ENCODE measurements at regions not wholly inside any gene's neighbourhood (a gene's known extent, or its start where the extent isn't known, plus 50 kb on each side); places are given as distances from the start of the nearest gene placed in this dataset.

DNA sequence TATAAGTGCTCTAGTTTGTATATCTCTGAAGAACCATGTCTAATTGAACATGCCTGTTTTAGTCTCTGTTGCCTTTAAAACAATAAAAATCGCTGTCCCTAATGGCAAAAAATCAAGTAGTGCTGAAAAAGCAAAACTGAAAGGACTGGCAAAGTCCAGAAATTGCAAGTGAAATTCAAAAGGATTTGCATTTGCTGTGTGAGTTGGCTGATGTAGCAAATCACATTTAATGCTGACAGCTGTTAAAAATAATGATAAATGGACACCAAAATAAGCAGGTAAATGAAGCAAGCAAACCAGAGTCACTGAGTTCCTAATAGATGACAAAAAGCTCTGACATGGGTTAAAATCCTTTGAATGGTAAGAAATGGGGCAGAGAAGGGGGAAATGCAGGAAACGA is 874.1 kb downstream of the GRM8 start:
- Mint-ChIP-seq H3K9me3 (peaks cover 2% of the 10 kb centered on the region in 2 donors), H3K4me3 (no peak overlapping the region), H3K27ac (no peak overlapping the region), H3K27me3 (ENCODE audit: low read depth) (no peaks in the 10 kb centered on the region), H3K4me1 (ENCODE audit: low read depth) (no peaks in the 10 kb centered on the region), H3K36me3 (ENCODE audit: insufficient read depth in 2 of 2) (no peaks in the 10 kb centered on the region)
- DNase-seq (no peak), ATAC-seq (replicated peaks in 1 of 2) (no peak)

GRCh38 chr7:126370038-126370668 is 882.6 kb downstream of the GRM8 start:
- peaks cover 4 to 9% of the 10 kb centered on the region in 2 donors for H3K9me3 Mint-ChIP-seq
- DNase-seq: no peak
- H3K4me3 Mint-ChIP-seq: no peak overlapping the region

DNA sequence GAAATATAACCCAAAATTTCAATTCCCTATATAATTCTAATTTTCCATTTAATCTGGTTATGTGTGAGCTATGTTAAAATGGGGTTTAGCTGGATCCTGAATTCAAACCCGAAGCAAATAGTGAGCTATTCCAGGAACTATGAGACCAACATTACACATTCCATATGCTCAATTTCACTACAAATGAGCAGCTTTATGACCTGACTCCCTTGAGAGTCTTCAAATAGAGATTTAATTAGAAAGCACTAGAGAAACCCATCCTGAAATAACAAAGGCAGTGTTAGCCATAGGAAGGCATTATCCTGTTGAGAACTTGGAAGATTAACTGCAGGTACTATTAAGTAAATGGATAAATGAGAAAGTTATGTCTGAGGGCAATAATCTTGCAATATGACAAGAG is 890.0 kb downstream of the GRM8 start:
- ATAC-seq (replicated peaks in 1 of 2) (no peak), DNase-seq (no peak)
- H3K4me1 Mint-ChIP-seq (ENCODE audit: low read depth): no peaks in the 10 kb centered on the region
- no peaks in the 10 kb centered on the region for H3K36me3 Mint-ChIP-seq (ENCODE audit: insufficient read depth in 2 of 2)
- no peak overlapping the region for H3K4me3 Mint-ChIP-seq
- no peaks in the 10 kb centered on the region for H3K27me3 Mint-ChIP-seq (ENCODE audit: low read depth)
- H3K27ac Mint-ChIP-seq: no peak overlapping the region
- H3K9me3 Mint-ChIP-seq: peaks cover 2 to 3% of the 10 kb centered on the region in 2 donors

More at GRCh38 chr7:126370038-126370668, 882.6 kb downstream of the GRM8 start:
- no peaks in the 10 kb centered on the region for H3K4me1 Mint-ChIP-seq (ENCODE audit: low read depth)
- ATAC-seq (replicated peaks in 1 of 2): no peak
- no peak overlapping the region for H3K27ac Mint-ChIP-seq
- no peaks in the 10 kb centered on the region for H3K36me3 Mint-ChIP-seq (ENCODE audit: insufficient read depth in 2 of 2)
- H3K27me3 Mint-ChIP-seq (ENCODE audit: low read depth): no peaks in the 10 kb centered on the region

DNA sequence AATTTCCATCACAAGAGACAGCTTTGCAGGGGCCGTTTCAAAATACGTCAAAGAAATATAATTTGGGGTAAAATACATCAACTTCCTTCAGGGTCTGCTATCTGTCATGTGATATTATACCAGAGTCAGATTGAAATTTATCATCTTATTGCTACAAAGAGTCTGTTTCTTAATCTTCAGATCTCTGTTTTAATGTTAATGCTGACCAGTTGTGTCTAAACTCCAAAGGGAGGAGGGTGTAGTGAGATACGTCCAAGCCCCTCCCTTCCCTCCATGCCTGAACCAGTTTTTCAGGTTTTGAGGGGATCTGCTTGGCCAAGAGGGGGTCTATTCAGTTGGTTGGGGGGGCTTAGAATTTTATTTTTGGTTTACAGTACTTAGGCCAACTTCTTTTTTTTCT is 891.6 kb downstream of the GRM8 start:
- DNase-seq (no peak), ATAC-seq (replicated peaks in 1 of 2) (no peak)
- H3K27me3 Mint-ChIP-seq (ENCODE audit: low read depth): no peaks in the 10 kb centered on the region
- no peak overlapping the region for H3K4me3 Mint-ChIP-seq
- peaks cover 0 to 3% of the 10 kb centered on the region in 2 donors for H3K36me3 Mint-ChIP-seq (ENCODE audit: insufficient read depth in 2 of 2)
- peaks cover 2 to 6% of the 10 kb centered on the region in 2 donors for H3K9me3 Mint-ChIP-seq
- H3K4me1 Mint-ChIP-seq (ENCODE audit: low read depth): no peaks in the 10 kb centered on the region
- H3K27ac Mint-ChIP-seq: no peak overlapping the region

DNA sequence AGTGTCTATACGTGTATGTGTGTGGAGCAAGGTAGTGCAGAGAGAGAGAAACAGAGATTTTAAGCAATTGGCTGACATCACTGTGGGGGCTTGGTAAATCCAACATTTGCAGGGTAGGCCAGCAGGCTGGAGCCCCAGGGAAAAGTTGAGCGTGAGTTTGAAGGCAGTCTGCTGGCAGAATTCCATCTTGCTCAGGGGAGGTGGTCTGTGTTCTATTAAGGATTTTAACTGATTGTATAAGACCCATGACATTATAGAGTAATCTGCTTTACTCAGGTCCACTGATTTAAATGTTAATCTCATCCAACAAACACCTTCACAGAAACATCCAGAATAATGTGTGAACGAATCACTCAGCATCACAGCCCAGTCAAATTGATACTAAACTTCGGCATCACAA is 912.9 kb downstream of the GRM8 start:
- Mint-ChIP-seq H3K4me3 (no peak overlapping the region), H3K36me3 (ENCODE audit: insufficient read depth in 2 of 2) (peaks cover 0 to 1% of the 10 kb centered on the region in 2 donors), H3K27me3 (ENCODE audit: low read depth) (no peaks in the 10 kb centered on the region), H3K9me3 (peaks cover 6 to 8% of the 10 kb centered on the region in 2 donors), H3K4me1 (ENCODE audit: low read depth) (no peaks in the 10 kb centered on the region), H3K27ac (no peak overlapping the region)
- no peak for DNase-seq
- no peak for ATAC-seq (replicated peaks in 1 of 2)

DNA sequence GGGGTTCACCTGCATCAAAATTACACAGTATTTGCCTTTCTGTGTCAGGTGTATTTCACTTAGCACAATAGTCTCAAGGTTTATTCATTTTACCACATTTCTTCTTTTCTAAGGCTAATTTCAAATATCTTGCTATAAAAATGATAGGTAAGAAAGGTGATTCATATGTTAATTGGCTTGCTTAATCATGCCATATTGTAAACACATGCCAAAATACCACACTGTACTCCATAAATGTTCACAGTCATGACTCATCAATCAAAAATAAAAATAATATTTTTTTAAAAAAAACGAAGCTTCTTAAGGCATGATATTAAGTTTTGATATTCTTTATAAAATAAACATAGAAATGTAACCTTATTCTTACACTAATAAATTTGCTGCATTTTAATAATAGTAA is 947.1 kb downstream of the GRM8 start:
- H3K36me3 Mint-ChIP-seq (ENCODE audit: insufficient read depth in 2 of 2): no peaks in the 10 kb centered on the region
- no peaks in the 10 kb centered on the region for H3K27me3 Mint-ChIP-seq (ENCODE audit: low read depth)
- no peak for ATAC-seq (replicated peaks in 1 of 2)
- no peak overlapping the region for H3K27ac Mint-ChIP-seq
- no peak for DNase-seq
- peaks cover 6 to 10% of the 10 kb centered on the region in 2 donors for H3K9me3 Mint-ChIP-seq
- no peaks in the 10 kb centered on the region for H3K4me1 Mint-ChIP-seq (ENCODE audit: low read depth)
- H3K4me3 Mint-ChIP-seq: no peak overlapping the region

- H3K4me1 Mint-ChIP-seq (ENCODE audit: low read depth): no peaks in the 10 kb centered on the region
- no peak overlapping the region for H3K27ac Mint-ChIP-seq
- DNase-seq (no peak), ATAC-seq (replicated peaks in 1 of 2) (no peak)
- H3K27me3 Mint-ChIP-seq (ENCODE audit: low read depth): no peaks in the 10 kb centered on the region
- H3K4me3 Mint-ChIP-seq: no peak overlapping the region
- H3K9me3 Mint-ChIP-seq: peaks cover 6 to 10% of the 10 kb centered on the region in 2 donors
- no peaks in the 10 kb centered on the region for H3K36me3 Mint-ChIP-seq (ENCODE audit: insufficient read depth in 2 of 2)
Measured at GRCh38 chr7:126303926-126304325, 948.8 kb downstream of the GRM8 start.

DNA sequence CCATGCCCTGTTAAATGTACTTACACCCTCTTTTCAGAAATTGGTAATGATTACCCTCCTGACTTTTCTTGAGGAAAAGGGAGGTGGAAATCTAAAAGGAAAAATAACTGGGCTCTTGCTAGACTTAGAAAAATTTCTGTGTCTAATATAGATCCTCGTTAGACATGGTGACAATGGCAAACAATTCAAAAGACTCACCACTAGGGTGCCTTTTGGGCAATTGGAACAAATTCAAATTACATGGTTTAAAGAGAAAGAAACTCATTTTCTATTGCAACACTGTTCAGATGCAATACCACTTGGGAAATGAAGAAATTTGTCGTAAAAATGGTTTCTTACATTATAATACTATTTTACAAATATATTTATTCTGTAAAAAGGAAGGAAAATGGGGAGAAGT is 950.1 kb downstream of the GRM8 start:
- no peak for ATAC-seq (replicated peaks in 1 of 2)
- no peak overlapping the region for H3K27ac Mint-ChIP-seq
- no peaks in the 10 kb centered on the region for H3K27me3 Mint-ChIP-seq (ENCODE audit: low read depth)
- H3K4me1 Mint-ChIP-seq (ENCODE audit: low read depth): no peaks in the 10 kb centered on the region
- no peaks in the 10 kb centered on the region for H3K36me3 Mint-ChIP-seq (ENCODE audit: insufficient read depth in 2 of 2)
- no peak for DNase-seq
- no peak overlapping the region for H3K4me3 Mint-ChIP-seq
- H3K9me3 Mint-ChIP-seq: peaks cover 10 to 11% of the 10 kb centered on the region in 2 donors

DNA sequence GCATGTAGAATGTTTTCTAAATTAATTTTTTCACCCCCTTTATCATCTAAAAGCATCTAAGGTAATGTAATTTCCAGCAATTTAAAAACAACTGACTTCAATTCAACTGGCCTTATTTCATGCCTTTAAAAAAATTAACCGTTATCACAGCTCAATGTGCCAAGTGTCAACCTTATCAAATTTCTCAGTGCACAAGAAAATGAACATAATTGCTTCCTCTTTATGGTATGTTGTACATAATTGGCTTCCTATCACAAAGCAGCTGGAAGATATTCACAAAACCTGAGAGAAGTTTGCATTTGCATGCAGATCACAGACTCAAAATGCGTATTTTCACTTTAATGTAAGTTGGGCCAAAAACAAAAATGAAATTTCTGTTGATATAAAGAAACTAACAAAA is 966.4 kb downstream of the GRM8 start:
- H3K4me1 Mint-ChIP-seq (ENCODE audit: low read depth): no peaks in the 10 kb centered on the region
- peaks cover 0 to 1% of the 10 kb centered on the region in 2 donors for H3K36me3 Mint-ChIP-seq (ENCODE audit: insufficient read depth in 2 of 2)
- H3K27me3 Mint-ChIP-seq (ENCODE audit: low read depth): no peaks in the 10 kb centered on the region
- H3K27ac Mint-ChIP-seq: no peak overlapping the region
- H3K9me3 Mint-ChIP-seq: peaks cover 3% of the 10 kb centered on the region in 2 donors
- no peak for DNase-seq
- no peak overlapping the region for H3K4me3 Mint-ChIP-seq
- no peak for ATAC-seq (replicated peaks in 1 of 2)

DNA sequence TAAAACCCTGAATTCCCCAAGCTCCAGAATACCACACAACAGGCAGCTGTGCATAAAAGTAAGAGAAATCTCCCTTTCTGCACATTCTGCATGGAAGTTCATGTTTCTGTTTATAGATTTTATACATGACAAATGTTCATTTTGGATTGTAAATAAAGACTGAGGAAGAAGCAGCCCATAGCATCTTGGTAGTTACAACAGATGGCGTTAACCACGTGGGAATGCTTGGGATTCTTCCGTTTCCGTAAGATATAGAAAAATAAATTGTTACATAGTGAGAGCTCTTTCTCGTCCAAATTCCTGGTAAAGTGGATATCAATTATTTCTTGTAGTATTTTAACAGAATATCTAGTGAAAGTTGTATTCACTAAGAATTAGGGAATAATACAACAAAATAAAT is 1016.5 kb downstream of the GRM8 start:
- Mint-ChIP-seq H3K4me1 (ENCODE audit: low read depth) (no peaks in the 10 kb centered on the region), H3K27me3 (ENCODE audit: low read depth) (no peaks in the 10 kb centered on the region), H3K27ac (no peak overlapping the region), H3K4me3 (no peak overlapping the region), H3K36me3 (ENCODE audit: insufficient read depth in 2 of 2) (no peaks in the 10 kb centered on the region), H3K9me3 (peaks cover 4 to 6% of the 10 kb centered on the region in 2 donors)
- ATAC-seq (replicated peaks in 1 of 2) (no peak), DNase-seq (no peak)

- Mint-ChIP-seq H3K27me3 (ENCODE audit: low read depth) (no peaks in the 10 kb centered on the region), H3K27ac (no peak overlapping the region), H3K4me3 (no peak overlapping the region), H3K4me1 (ENCODE audit: low read depth) (no peaks in the 10 kb centered on the region), H3K36me3 (ENCODE audit: insufficient read depth in 2 of 2) (no peaks in the 10 kb centered on the region), H3K9me3 (peaks cover 2 to 3% of the 10 kb centered on the region in 2 donors)
- DNase-seq: no peak
- no peak for ATAC-seq (replicated peaks in 1 of 2)
Measured at GRCh38 chr7:126228356-126229061, 1024.2 kb downstream of the GRM8 start.

- no peak for ATAC-seq (replicated peaks in 1 of 2)
- no peaks in the 10 kb centered on the region for H3K4me1 Mint-ChIP-seq (ENCODE audit: low read depth)
- no peak for DNase-seq
- no peaks in the 10 kb centered on the region for H3K27me3 Mint-ChIP-seq (ENCODE audit: low read depth)
- peaks cover 1 to 4% of the 10 kb centered on the region in 2 donors for H3K9me3 Mint-ChIP-seq
- H3K36me3 Mint-ChIP-seq (ENCODE audit: insufficient read depth in 2 of 2): no peaks in the 10 kb centered on the region
- no peak overlapping the region for H3K27ac Mint-ChIP-seq
- H3K4me3 Mint-ChIP-seq: no peak overlapping the region
Measured at GRCh38 chr7:126227643-126228042, 1025.1 kb downstream of the GRM8 start.

DNA sequence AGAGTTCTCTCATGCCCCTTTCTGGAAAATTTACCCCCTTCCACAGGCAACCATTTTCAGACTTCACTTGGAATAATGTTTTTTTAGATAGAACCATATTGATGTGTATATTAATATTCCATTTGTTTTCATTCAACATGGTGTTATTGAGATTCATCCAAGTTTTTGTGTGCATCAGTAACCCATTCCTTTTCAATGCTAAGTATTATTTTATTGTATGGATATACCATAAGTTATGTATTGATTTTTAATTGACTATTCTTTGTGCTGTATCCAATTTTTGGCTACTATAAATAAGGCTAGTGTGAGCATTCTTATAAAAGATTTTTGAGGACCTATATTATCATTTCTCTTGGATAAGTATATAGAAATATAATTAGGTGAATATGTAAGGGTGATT is 1025.7 kb downstream of the GRM8 start:
- Mint-ChIP-seq H3K27ac (no peak overlapping the region), H3K9me3 (peaks cover 1 to 4% of the 10 kb centered on the region in 2 donors), H3K27me3 (ENCODE audit: low read depth) (no peaks in the 10 kb centered on the region), H3K4me3 (no peak overlapping the region), H3K36me3 (ENCODE audit: insufficient read depth in 2 of 2) (no peaks in the 10 kb centered on the region), H3K4me1 (ENCODE audit: low read depth) (no peaks in the 10 kb centered on the region)
- DNase-seq: no peak
- no peak for ATAC-seq (replicated peaks in 1 of 2)

- Mint-ChIP-seq H3K4me3 (no peak overlapping the region), H3K9me3 (peaks cover 4 to 10% of the 10 kb centered on the region in 2 donors), H3K27me3 (ENCODE audit: low read depth) (no peaks in the 10 kb centered on the region), H3K27ac (no peak overlapping the region), H3K36me3 (ENCODE audit: insufficient read depth in 2 of 2) (peaks cover 0 to 2% of the 10 kb centered on the region in 2 donors), H3K4me1 (ENCODE audit: low read depth) (no peaks in the 10 kb centered on the region)
- DNase-seq: no peak
- ATAC-seq (replicated peaks in 1 of 2): no peak
Measured at GRCh38 chr7:126223729-126224128, 1029.0 kb downstream of the GRM8 start.
